Mesothelial cell of epicardium (in vitro differentiated cells): ENCODE measurements at regions not wholly inside any gene's neighbourhood (a gene's known extent, or its start where the extent isn't known, plus 50 kb on each side); places are given as distances from the start of the nearest gene placed in this dataset.

Experiments used
- DNase-seq, 2 experiments: peaks; one replicate each; pipeline ENCODE4 v3.0.0; 2021; ENCODE audit warnings: low spot score in 2 of 2; ENCODE audit not compliant: unreplicated experiment in 2 of 2
- H3K27ac Mint-ChIP-seq: 2 replicates; pipeline ENCODE4 v1.8.0; 2021; ENCODE audit warnings: mixed read lengths
- H3K27me3 Mint-ChIP-seq: 2 replicates; pipeline ENCODE4 v1.8.0; 2021; ENCODE audit warnings: low read depth, mixed read lengths
- H3K36me3 Mint-ChIP-seq: 2 replicates; pipeline ENCODE4 v1.8.0; 2021; ENCODE audit warnings: mixed read lengths
- H3K4me1 Mint-ChIP-seq: 2 replicates; pipeline ENCODE4 v1.8.0; 2021; ENCODE audit warnings: mixed read lengths
- H3K4me3 Mint-ChIP-seq: 2 replicates; pipeline ENCODE4 v1.8.0; 2021; ENCODE audit warnings: mild to moderate bottlenecking, moderate library complexity, mixed read lengths
- H3K9me3 Mint-ChIP-seq: 2 replicates; pipeline ENCODE4 v1.8.0; 2021; ENCODE audit warnings: mixed read lengths
- CTCF ChIP-seq: fragments of 200-600 bp; sonication (generic); IDR thresholded peaks from one replicate; pipeline ENCODE4 v1.5.0; 2021; ENCODE audit warnings: antibody characterized with exemption; ENCODE audit not compliant: unreplicated experiment

DNA sequence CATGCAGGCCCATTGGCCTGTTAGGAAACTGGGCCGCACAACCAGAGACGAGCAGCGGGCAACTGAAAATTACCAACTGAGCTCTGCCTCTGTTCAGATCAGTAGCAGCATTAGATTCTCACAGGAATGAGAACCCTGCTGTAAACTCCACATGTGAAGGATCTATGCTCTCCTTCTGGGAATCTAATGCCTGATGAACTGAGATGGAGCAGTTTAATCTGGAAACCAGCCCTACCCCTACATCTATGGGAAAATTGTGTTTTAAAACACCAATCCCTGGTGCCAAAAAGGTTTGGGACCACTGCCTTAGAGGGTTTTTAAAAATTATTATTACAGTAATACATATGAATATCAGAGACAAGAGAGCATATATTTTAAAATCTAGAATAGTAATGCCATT, 1144.5 kb downstream of the FSCB start:
- Mint-ChIP-seq H3K36me3 (no peaks in the 10 kb centered on the region), H3K27ac (no peak overlapping the region), H3K9me3 (no peaks in the 10 kb centered on the region), H3K4me1 (peaks cover 2% of the 10 kb centered on the region), H3K4me3 (no peak overlapping the region), H3K27me3 (no peaks in the 10 kb centered on the region)
- no peak for DNase-seq
- no peak for TF ChIP-seq CTCF

DNA sequence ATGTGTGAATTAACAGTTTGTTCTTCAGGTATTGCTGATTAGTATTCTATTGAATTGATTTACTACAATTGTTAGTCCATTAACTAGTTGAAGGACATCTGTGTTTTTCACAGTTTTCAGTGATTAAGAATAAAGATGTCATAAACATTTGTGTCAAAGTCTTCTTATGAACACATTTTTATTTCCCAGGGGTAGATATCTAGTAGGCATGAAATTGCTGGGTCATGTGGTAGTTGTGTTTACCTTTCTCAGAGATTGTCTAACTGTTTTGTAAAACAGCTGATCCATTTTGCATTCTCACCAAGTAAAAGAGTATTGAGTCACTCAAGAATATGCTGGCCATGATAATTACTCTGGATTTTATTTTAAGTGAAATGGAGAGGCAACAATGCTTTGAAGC, 1145.3 kb downstream of the FSCB start:
- H3K27me3 Mint-ChIP-seq = no peaks in the 10 kb centered on the region
- DNase-seq = no peak
- H3K4me3 Mint-ChIP-seq = no peak overlapping the region
- no peak overlapping the region for H3K27ac Mint-ChIP-seq
- H3K4me1 Mint-ChIP-seq = peaks cover 10% of the 10 kb centered on the region
- H3K36me3 Mint-ChIP-seq = no peaks in the 10 kb centered on the region
- TF ChIP-seq CTCF = no peak
- H3K9me3 Mint-ChIP-seq = no peaks in the 10 kb centered on the region

GRCh38 chr14:43360239-43360638, 1146.8 kb downstream of the FSCB start:
- Mint-ChIP-seq H3K9me3 (no peaks in the 10 kb centered on the region), H3K4me3 (no peak overlapping the region), H3K27ac (no peak overlapping the region), H3K36me3 (no peaks in the 10 kb centered on the region), H3K27me3 (no peaks in the 10 kb centered on the region), H3K4me1 (peaks cover 16% of the 10 kb centered on the region)
- TF ChIP-seq CTCF = no peak
- DNase-seq = no peak

GRCh38 chr14:43359317-43359716, 1147.8 kb downstream of the FSCB start:
- peaks cover 16% of the 10 kb centered on the region for H3K4me1 Mint-ChIP-seq
- no peaks in the 10 kb centered on the region for H3K9me3 Mint-ChIP-seq
- no peaks in the 10 kb centered on the region for H3K36me3 Mint-ChIP-seq
- no peak overlapping the region for H3K4me3 Mint-ChIP-seq
- no peak overlapping the region for H3K27ac Mint-ChIP-seq
- no peaks in the 10 kb centered on the region for H3K27me3 Mint-ChIP-seq
- no peak for TF ChIP-seq CTCF
- DNase-seq = no peak

GRCh38 chr14:43356979-43357545, 1150.0 kb downstream of the FSCB start:
- no peak for TF ChIP-seq CTCF
- no peak for DNase-seq
- peaks cover 1% of the 10 kb centered on the region for H3K27me3 Mint-ChIP-seq
- H3K27ac Mint-ChIP-seq = no peak overlapping the region
- H3K36me3 Mint-ChIP-seq = no peaks in the 10 kb centered on the region
- peaks cover 18% of the 10 kb centered on the region for H3K4me1 Mint-ChIP-seq
- H3K4me3 Mint-ChIP-seq = no peak overlapping the region
- H3K9me3 Mint-ChIP-seq = no peaks in the 10 kb centered on the region

DNA sequence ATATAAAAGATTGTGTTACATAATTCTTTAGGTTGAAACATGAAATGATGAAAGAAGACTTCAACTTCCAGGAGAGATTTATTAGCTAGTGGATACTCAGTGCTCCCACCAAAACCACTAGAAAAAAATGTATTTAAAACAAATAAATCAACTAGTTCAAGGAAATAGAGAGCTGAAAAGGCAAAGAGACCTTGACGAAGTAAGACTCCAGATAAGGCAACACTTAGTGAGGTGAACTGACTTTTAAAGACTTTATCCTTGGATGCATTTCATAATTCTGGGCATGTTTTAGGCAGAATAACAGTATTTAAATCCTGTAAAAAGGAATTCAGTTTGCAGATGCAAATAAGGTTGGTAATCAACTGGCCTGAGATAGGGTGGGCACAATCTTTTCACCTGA, 1150.7 kb downstream of the FSCB start:
- H3K27me3 Mint-ChIP-seq = peaks cover 1% of the 10 kb centered on the region
- DNase-seq = no peak

More for the DNA sequence above, 1150.7 kb downstream of the FSCB start:
- Mint-ChIP-seq H3K4me3 (no peak overlapping the region), H3K4me1 (peaks cover 18% of the 10 kb centered on the region), H3K27ac (no peak overlapping the region), H3K9me3 (no peaks in the 10 kb centered on the region), H3K36me3 (no peaks in the 10 kb centered on the region)
- TF ChIP-seq CTCF = no peak
